ENCODE measurements at regions not wholly inside any gene's neighbourhood (a gene's known extent, or its start where the extent isn't known, plus 50 kb on each side); places are given as distances from the start of the nearest gene placed in this dataset.
A peak's percentile ranks its signal among the peaks of the same experiment; 100 is the strongest.

- Histone ChIP-seq H3K27ac (ENCODE audit: insufficient read depth in 1 of 2, low read depth in 1 of 2, low read length in 2 of 2, poor library complexity in 1 of 2, severe bottlenecking in 2 of 2) (no peak overlapping the region), H3K9me3 (ENCODE audit: control extremely low read depth in 1 of 5, control insufficient read depth in 4 of 5, insufficient read depth in 2 of 5, low read depth in 1 of 5, low read length in 4 of 5) (no peaks in the 10 kb centered on the region), H3K36me3 (ENCODE audit: control insufficient read depth in 4 of 4, insufficient read depth in 4 of 4, low read length in 3 of 4) (no peaks in the 10 kb centered on the region), H3K4me1 (ENCODE audit: control extremely low read depth in 1 of 4, control insufficient read depth in 4 of 4, insufficient read depth in 4 of 4, low read length in 3 of 4) (no peaks in the 10 kb centered on the region), H3K27me3 (replicated peaks in 2 of 5; ENCODE audit: control insufficient read depth in 4 of 5, insufficient read depth in 5 of 5, low read length in 4 of 5) (peaks cover 0 to 23% (median 4%) of the 10 kb centered on the region in 5 experiments), H3K4me3 (ENCODE audit: control insufficient read depth in 1 of 7, extremely low read depth in 1 of 7, insufficient read depth in 4 of 7, low read depth in 2 of 7, low read length in 6 of 7) (no peak overlapping the region)
- WGBS (ENCODE audit: insufficient coverage): 58% methylated on average over 2 of the region's 5 CpGs
- peak; percentile 14 to 36 (median 31) for DNase-seq
- ChIA-PET POLR2A (no interaction called here), CTCF (interaction anchor here (0.9 to 5.1 kb wide), 7 partner anchors 7 to 393 kb away, joined by 3 to 19 read pairs (median 4); no protein-coding TSS in a partner anchor)
Observed at GRCh38 chr12:100733817-100734593, 60.6 kb upstream of the ANO4 start.

DNA sequence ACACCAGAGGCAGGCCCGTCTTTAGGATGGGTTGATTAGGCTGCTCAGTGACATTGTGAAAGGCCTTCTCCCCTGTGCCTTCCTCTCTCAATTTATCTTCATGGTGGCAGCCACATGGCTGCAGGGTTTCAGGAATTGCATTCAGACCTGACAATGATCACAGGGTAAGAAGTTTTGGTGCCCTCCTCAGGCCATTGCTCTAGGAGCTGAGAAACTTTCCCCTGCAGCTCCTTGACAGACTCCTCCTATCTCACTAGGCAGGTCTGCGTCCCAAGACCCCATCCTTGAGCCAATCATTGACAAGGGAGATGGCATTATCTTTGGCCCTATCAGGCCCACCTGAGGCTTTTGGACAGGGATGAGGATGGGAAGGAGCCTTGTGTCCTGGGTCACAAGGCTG, 57.4 kb upstream of the ANO4 start:
- ChIA-PET POLR2A (no interaction called here), CTCF (no interaction called here)
- H3K4me3 ChIP-seq (ENCODE audit: control insufficient read depth in 1 of 7, extremely low read depth in 1 of 7, insufficient read depth in 4 of 7, low read depth in 2 of 7, low read length in 6 of 7): no peak overlapping the region
- H3K9me3 ChIP-seq (ENCODE audit: control extremely low read depth in 1 of 5, control insufficient read depth in 4 of 5, insufficient read depth in 2 of 5, low read depth in 1 of 5, low read length in 4 of 5): no peaks in the 10 kb centered on the region
- peaks cover 0 to 12% (median 4%) of the 10 kb centered on the region in 5 experiments for H3K27me3 ChIP-seq (replicated peaks in 2 of 5; ENCODE audit: control insufficient read depth in 4 of 5, insufficient read depth in 5 of 5, low read length in 4 of 5)
- H3K27ac ChIP-seq (ENCODE audit: insufficient read depth in 1 of 2, low read depth in 1 of 2, low read length in 2 of 2, poor library complexity in 1 of 2, severe bottlenecking in 2 of 2): no peak overlapping the region
- 89% methylated on average over 1 of the region's 2 CpGs for WGBS (ENCODE audit: insufficient coverage)
- H3K4me1 ChIP-seq (ENCODE audit: control extremely low read depth in 1 of 4, control insufficient read depth in 4 of 4, insufficient read depth in 4 of 4, low read length in 3 of 4): no peaks in the 10 kb centered on the region
- DNase-seq: no peak
- H3K36me3 ChIP-seq (ENCODE audit: control insufficient read depth in 4 of 4, insufficient read depth in 4 of 4, low read length in 3 of 4): no peaks in the 10 kb centered on the region

- CTCF ChIA-PET: no interaction called here
- POLR2A ChIA-PET: no interaction called here
- WGBS (ENCODE audit: insufficient coverage): no CpG with 5 or more reads among the region's 2 CpGs
Observed at GRCh38 chr12:100738086-100738485, 56.5 kb upstream of the ANO4 start.

GRCh38 chr12:100741084-100741711, 53.4 kb upstream of the ANO4 start:
- Histone ChIP-seq H3K9me3 (ENCODE audit: control extremely low read depth in 1 of 5, control insufficient read depth in 4 of 5, insufficient read depth in 2 of 5, low read depth in 1 of 5, low read length in 4 of 5) (no peaks in the 10 kb centered on the region), H3K27ac (ENCODE audit: insufficient read depth in 1 of 2, low read depth in 1 of 2, low read length in 2 of 2, poor library complexity in 1 of 2, severe bottlenecking in 2 of 2) (no peak overlapping the region), H3K4me1 (ENCODE audit: control extremely low read depth in 1 of 4, control insufficient read depth in 4 of 4, insufficient read depth in 4 of 4, low read length in 3 of 4) (no peaks in the 10 kb centered on the region), H3K27me3 (replicated peaks in 2 of 5; ENCODE audit: control insufficient read depth in 4 of 5, insufficient read depth in 5 of 5, low read length in 4 of 5) (peaks cover 0 to 4% (median 0%) of the 10 kb centered on the region in 5 experiments), H3K36me3 (ENCODE audit: control insufficient read depth in 4 of 4, insufficient read depth in 4 of 4, low read length in 3 of 4) (no peaks in the 10 kb centered on the region), H3K4me3 (ENCODE audit: control insufficient read depth in 1 of 7, extremely low read depth in 1 of 7, insufficient read depth in 4 of 7, low read depth in 2 of 7, low read length in 6 of 7) (no peak overlapping the region)
- DNase-seq: peak; percentile 7 to 35 (median 13)
- CTCF ChIA-PET: interaction anchor here (0.6 to 2.0 kb wide), 3 partner anchors 8 to 392 kb away, joined by 3 to 5 read pairs (median 3); no protein-coding TSS in a partner anchor
- POLR2A ChIA-PET: no interaction called here
- 25% methylated on average over 2 of the region's 3 CpGs for WGBS (ENCODE audit: insufficient coverage)

More at GRCh38 chr12:100738086-100738485, 56.5 kb upstream of the ANO4 start:
- H3K27me3 ChIP-seq (replicated peaks in 2 of 5; ENCODE audit: control insufficient read depth in 4 of 5, insufficient read depth in 5 of 5, low read length in 4 of 5): peaks cover 0 to 6% (median 4%) of the 10 kb centered on the region in 5 experiments
- no peak for DNase-seq
- H3K4me3 ChIP-seq (ENCODE audit: control insufficient read depth in 1 of 7, extremely low read depth in 1 of 7, insufficient read depth in 4 of 7, low read depth in 2 of 7, low read length in 6 of 7): no peak overlapping the region
- no peak overlapping the region for H3K27ac ChIP-seq (ENCODE audit: insufficient read depth in 1 of 2, low read depth in 1 of 2, low read length in 2 of 2, poor library complexity in 1 of 2, severe bottlenecking in 2 of 2)
- no peaks in the 10 kb centered on the region for H3K9me3 ChIP-seq (ENCODE audit: control extremely low read depth in 1 of 5, control insufficient read depth in 4 of 5, insufficient read depth in 2 of 5, low read depth in 1 of 5, low read length in 4 of 5)
- no peaks in the 10 kb centered on the region for H3K4me1 ChIP-seq (ENCODE audit: control extremely low read depth in 1 of 4, control insufficient read depth in 4 of 4, insufficient read depth in 4 of 4, low read length in 3 of 4)
- H3K36me3 ChIP-seq (ENCODE audit: control insufficient read depth in 4 of 4, insufficient read depth in 4 of 4, low read length in 3 of 4): no peaks in the 10 kb centered on the region

DNA sequence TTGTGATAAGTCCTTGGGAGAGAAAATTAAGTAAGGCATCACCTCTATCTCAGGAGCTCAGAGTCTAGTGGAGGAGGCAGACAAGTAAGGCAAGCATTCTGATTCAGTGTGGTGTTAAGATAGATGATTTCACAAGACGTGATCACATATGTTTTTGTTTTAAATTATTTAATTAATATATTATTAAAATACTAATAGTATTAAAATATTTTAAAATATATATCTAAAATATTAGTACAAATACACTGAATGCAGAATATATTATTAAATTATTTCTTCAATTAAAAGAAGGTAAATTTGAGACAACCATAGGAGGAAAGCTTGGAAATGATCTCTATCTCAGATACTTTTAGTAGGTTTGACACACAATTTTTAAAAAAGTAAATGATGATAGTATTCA, 51.5 kb upstream of the ANO4 start:
- CTCF ChIA-PET: interaction anchor here (0.7 to 2.0 kb wide), 3 partner anchors 9 to 394 kb away, joined by 3 to 5 read pairs (median 4); no protein-coding TSS in a partner anchor
- POLR2A ChIA-PET: no interaction called here

More for the DNA sequence above, 51.5 kb upstream of the ANO4 start:
- Histone ChIP-seq H3K36me3 (ENCODE audit: control insufficient read depth in 4 of 4, insufficient read depth in 4 of 4, low read length in 3 of 4) (no peaks in the 10 kb centered on the region), H3K4me1 (ENCODE audit: control extremely low read depth in 1 of 4, control insufficient read depth in 4 of 4, insufficient read depth in 4 of 4, low read length in 3 of 4) (no peaks in the 10 kb centered on the region), H3K4me3 (ENCODE audit: control insufficient read depth in 1 of 7, extremely low read depth in 1 of 7, insufficient read depth in 4 of 7, low read depth in 2 of 7, low read length in 6 of 7) (no peak overlapping the region), H3K9me3 (ENCODE audit: control extremely low read depth in 1 of 5, control insufficient read depth in 4 of 5, insufficient read depth in 2 of 5, low read depth in 1 of 5, low read length in 4 of 5) (no peaks in the 10 kb centered on the region), H3K27me3 (replicated peaks in 2 of 5; ENCODE audit: control insufficient read depth in 4 of 5, insufficient read depth in 5 of 5, low read length in 4 of 5) (peaks cover 0 to 4% (median 0%) of the 10 kb centered on the region in 5 experiments), H3K27ac (ENCODE audit: insufficient read depth in 1 of 2, low read depth in 1 of 2, low read length in 2 of 2, poor library complexity in 1 of 2, severe bottlenecking in 2 of 2) (no peak overlapping the region)
- no peak for DNase-seq
- no CpG with 5 or more reads among the region's 1 CpG for WGBS (ENCODE audit: insufficient coverage)

Measured in common myeloid progenitor, CD34-positive (primary cell).